Testis (tissue), 2 donors: ENCODE measurements at regions not wholly inside any gene's neighbourhood (a gene's known extent, or its start where the extent isn't known, plus 50 kb on each side); places are given as distances from the start of the nearest gene placed in this dataset.

Experiments used
- POLR2A ChIP-seq: fragments of 450-650 bp; IDR thresholded peaks from one replicate; pipeline ENCODE4 v1.6.1; 2017; ENCODE audit warnings: antibody characterized with exemption, mild to moderate bottlenecking, moderate library complexity
- TF ChIP-seq, protein P1 (sequence below), 3 experiments: fragments of 450-650 bp in 2 of 3; fragments of 200-600 bp in 1 of 3; sonication (generic) in 1 of 3; IDR thresholded peaks; one replicate each; pipeline ENCODE4 v1.5.1; 2016 to 2019; ENCODE audit warnings: antibody characterized with exemption in 3 of 3, mild to moderate bottlenecking in 2 of 3, moderate library complexity in 1 of 3

DNA sequence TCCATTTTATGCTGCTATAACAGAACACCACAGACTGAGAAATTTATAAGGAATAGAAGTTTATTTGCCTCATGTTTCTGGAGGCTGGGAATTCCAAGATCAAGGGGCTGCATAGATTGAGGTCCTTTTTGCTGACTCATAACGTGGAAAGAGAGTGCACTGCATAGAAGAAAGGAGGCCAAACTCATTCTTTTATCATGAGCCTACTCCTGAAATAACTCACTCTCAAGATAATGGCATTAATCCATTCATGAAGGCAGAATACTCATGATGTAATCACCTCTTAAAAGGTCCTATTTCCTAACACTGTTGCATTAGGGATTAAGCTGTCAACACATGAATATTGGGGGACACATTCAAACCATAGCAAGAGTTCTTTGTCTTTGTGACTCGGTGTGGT is 60.0 kb upstream of the FBXO33 start:
- TF ChIP-seq, protein P1, sequence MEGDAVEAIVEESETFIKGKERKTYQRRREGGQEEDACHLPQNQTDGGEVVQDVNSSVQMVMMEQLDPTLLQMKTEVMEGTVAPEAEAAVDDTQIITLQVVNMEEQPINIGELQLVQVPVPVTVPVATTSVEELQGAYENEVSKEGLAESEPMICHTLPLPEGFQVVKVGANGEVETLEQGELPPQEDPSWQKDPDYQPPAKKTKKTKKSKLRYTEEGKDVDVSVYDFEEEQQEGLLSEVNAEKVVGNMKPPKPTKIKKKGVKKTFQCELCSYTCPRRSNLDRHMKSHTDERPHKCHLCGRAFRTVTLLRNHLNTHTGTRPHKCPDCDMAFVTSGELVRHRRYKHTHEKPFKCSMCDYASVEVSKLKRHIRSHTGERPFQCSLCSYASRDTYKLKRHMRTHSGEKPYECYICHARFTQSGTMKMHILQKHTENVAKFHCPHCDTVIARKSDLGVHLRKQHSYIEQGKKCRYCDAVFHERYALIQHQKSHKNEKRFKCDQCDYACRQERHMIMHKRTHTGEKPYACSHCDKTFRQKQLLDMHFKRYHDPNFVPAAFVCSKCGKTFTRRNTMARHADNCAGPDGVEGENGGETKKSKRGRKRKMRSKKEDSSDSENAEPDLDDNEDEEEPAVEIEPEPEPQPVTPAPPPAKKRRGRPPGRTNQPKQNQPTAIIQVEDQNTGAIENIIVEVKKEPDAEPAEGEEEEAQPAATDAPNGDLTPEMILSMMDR (IDR thresholded peaks at IDR 0.05), result no peak
- no peak for TF ChIP-seq POLR2A
